ENCODE measurements at regions not wholly inside any gene's neighbourhood (a gene's known extent, or its start where the extent isn't known, plus 50 kb on each side); places are given as distances from the start of the nearest gene placed in this dataset.

DNA sequence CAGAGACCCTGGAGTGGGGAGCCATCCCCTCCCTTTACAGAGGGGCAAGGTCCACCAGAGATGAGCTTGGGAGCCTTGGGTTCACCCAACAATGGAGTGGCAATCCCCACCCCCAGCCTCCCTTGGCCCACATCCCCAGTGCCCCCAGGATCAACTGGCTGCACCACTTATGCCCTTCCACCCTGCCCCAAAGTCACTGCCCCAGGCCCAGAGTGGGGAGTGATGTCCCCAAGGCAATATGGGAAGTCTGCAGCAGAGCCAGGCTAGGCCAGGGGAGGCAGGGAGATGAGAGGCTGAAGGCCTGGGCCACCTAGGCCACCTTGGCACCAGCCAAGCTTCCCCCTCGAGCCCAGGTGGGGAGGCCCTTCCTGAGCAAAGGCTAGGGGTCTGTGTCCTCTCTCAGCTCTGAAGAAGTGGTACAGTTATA lies 145.5 kb downstream of the SMAD6 start:
- no peak overlapping the region for H2BK20ac ChIP-seq (ENCODE audit: low read depth, low read length, poor library complexity, severe bottlenecking)
- H3K4ac ChIP-seq (ENCODE audit: low read depth, low read length): no peak overlapping the region
- Mint-ChIP-seq H3K4me1 (peaks cover 16 to 19% of the 10 kb centered on the region in 2 experiments), H3K27me3 (ENCODE audit: low read depth) (peaks cover 38% of the 10 kb centered on the region), H3K36me3 (ENCODE audit: insufficient read depth in 1 of 3, low read depth in 3 of 3) (no peaks in the 10 kb centered on the region; a peak in 1 of 7 replicates), H3K27ac (no peak overlapping the region), H3K4me3 (no peak overlapping the region), H3K9me3 (no peaks in the 10 kb centered on the region)
- no peaks in the 10 kb centered on the region for H3K79me2 ChIP-seq (ENCODE audit: insufficient read depth, low read length)
- no peak overlapping the region for H4K8ac ChIP-seq (replicated peaks; ENCODE audit: insufficient read length, low read depth, low read length)
- H3K23ac ChIP-seq (ENCODE audit: insufficient read length, low read depth, low read length): no peak overlapping the region
- H3K4me1 ChIP-seq (ENCODE audit: insufficient read depth, low read length): no peaks in the 10 kb centered on the region
- TF ChIP-seq, protein P1, sequence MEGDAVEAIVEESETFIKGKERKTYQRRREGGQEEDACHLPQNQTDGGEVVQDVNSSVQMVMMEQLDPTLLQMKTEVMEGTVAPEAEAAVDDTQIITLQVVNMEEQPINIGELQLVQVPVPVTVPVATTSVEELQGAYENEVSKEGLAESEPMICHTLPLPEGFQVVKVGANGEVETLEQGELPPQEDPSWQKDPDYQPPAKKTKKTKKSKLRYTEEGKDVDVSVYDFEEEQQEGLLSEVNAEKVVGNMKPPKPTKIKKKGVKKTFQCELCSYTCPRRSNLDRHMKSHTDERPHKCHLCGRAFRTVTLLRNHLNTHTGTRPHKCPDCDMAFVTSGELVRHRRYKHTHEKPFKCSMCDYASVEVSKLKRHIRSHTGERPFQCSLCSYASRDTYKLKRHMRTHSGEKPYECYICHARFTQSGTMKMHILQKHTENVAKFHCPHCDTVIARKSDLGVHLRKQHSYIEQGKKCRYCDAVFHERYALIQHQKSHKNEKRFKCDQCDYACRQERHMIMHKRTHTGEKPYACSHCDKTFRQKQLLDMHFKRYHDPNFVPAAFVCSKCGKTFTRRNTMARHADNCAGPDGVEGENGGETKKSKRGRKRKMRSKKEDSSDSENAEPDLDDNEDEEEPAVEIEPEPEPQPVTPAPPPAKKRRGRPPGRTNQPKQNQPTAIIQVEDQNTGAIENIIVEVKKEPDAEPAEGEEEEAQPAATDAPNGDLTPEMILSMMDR (conservative IDR thresholded peaks at IDR 0.05): no peak
- H4K91ac ChIP-seq (ENCODE audit: insufficient read length, low read depth, low read length): no peak overlapping the region
- H3K14ac ChIP-seq (ENCODE audit: insufficient read depth, low read length): no peak overlapping the region
- no peak overlapping the region for H3K18ac ChIP-seq (ENCODE audit: insufficient read length, low read depth, low read length)
- H3K23me2 ChIP-seq (ENCODE audit: insufficient read length, low read depth, low read length, poor library complexity, severe bottlenecking): no peaks in the 10 kb centered on the region
- no peak overlapping the region for H4K5ac ChIP-seq (ENCODE audit: insufficient read length, low read depth, low read length)
- H2AK5ac ChIP-seq (ENCODE audit: insufficient read length, low read length): no peak overlapping the region
- peak; percentile 10 for DNase-seq
- no peak overlapping the region for H3K27ac ChIP-seq (ENCODE audit: insufficient read length, low read depth, low read length)
- no peak overlapping the region for H2BK120ac ChIP-seq (ENCODE audit: low read depth, low read length, poor library complexity, severe bottlenecking)
- H3K27me3 ChIP-seq (ENCODE audit: insufficient read depth, low read length): peaks cover 8% of the 10 kb centered on the region; the same call in 1 of the 2 replicates
- H3T11ph ChIP-seq (ENCODE audit: low read length): no peak overlapping the region
- H4K20me1 ChIP-seq (ENCODE audit: control insufficient read depth, insufficient read depth, insufficient read length): no peaks in the 10 kb centered on the region
- H2BK15ac ChIP-seq (ENCODE audit: low read depth, low read length): no peak overlapping the region
- H3K4me2 ChIP-seq (ENCODE audit: insufficient read depth, insufficient read length, low read length): no peak overlapping the region
- no peak overlapping the region for H2BK12ac ChIP-seq (ENCODE audit: insufficient read length, low read depth, low read length)
- no peak overlapping the region for H2AFZ ChIP-seq (ENCODE audit: low read length)
- no peak overlapping the region for H3K56ac ChIP-seq (ENCODE audit: insufficient read length, low read depth, low read length)
- WGBS (ENCODE audit: extremely low coverage, insufficient read length, low lambda C conversion rate): no CpG with 5 or more reads among the region's 1 CpG
- H3K9ac ChIP-seq (ENCODE audit: extremely low read depth, insufficient read length, low read length): no peak overlapping the region
- no peaks in the 10 kb centered on the region for H3K79me1 ChIP-seq (ENCODE audit: insufficient read depth, low read depth, low read length, poor library complexity, severe bottlenecking)
- H2BK5ac ChIP-seq (ENCODE audit: insufficient read length, low read length): no peak overlapping the region
- H3K9me3 ChIP-seq (ENCODE audit: control insufficient read depth, low read depth, low read length): no peaks in the 10 kb centered on the region

Data from H9 (cell line).